Stomach smooth muscle (tissue), 2 donors: ENCODE measurements at regions not wholly inside any gene's neighbourhood (a gene's known extent, or its start where the extent isn't known, plus 50 kb on each side); places are given as distances from the start of the nearest gene placed in this dataset.

Experiments
- H3K27ac ChIP-seq: one replicate; pipeline ENCODE4 v1.7.0; 2013; ENCODE audit warnings: mild to moderate bottlenecking, low read length, inconsistent platforms
- H3K27me3 ChIP-seq, 2 donors: one replicate each; pipeline ENCODE4 v1.7.0; 2013; ENCODE audit warnings: low read length in 2 of 2; ENCODE audit not compliant: insufficient read depth in 2 of 2, control insufficient read depth in 1 of 2
- H3K36me3 ChIP-seq, 2 donors: one replicate each; pipeline ENCODE4 v1.7.0; 2013; ENCODE audit warnings: low read length in 2 of 2; ENCODE audit not compliant: control insufficient read depth in 2 of 2, insufficient read depth in 2 of 2
- H3K4me1 ChIP-seq: one replicate; pipeline ENCODE4 v1.7.0; 2013; ENCODE audit warnings: low read length; ENCODE audit not compliant: control insufficient read depth, insufficient read depth
- H3K4me3 ChIP-seq, 2 donors: one replicate each; pipeline ENCODE4 v1.7.0; 2013; ENCODE audit warnings: low read length in 2 of 2
- H3K9ac ChIP-seq, 2 donors: one replicate each; pipeline ENCODE4 v1.7.0; 2013; ENCODE audit warnings: low read length in 2 of 2, mild to moderate bottlenecking in 1 of 2
- H3K9me3 ChIP-seq, 2 donors: one replicate each; pipeline ENCODE4 v1.7.0; 2013; ENCODE audit warnings: low read length in 2 of 2; ENCODE audit not compliant: control insufficient read depth in 2 of 2
- donor health status: healthy.
- donor health status: Pancreatic carcinoma.

DNA sequence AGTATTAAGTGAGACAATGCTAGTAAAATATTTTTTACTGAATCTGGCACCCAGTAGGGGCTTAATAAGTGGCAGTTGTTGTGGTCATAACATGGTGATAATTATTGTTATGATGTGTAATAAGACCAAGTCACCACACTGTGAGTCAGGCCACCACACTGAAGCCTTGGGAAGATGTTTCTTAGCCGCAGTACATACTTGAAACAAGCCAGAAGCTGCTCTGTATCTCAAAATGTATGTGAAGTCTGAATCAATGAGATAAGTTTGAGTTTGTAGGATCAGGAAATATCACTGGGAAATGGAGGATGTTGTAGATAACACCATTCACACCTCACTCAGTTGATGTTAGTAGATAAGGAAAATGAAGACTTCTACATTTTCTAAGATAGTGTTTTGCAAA lies 51.3 kb upstream of the PTPN3 start:
- Histone ChIP-seq H3K9ac (no peak overlapping the region), H3K27ac (no peak overlapping the region), H3K36me3 (no peaks in the 10 kb centered on the region), H3K4me3 (no peak overlapping the region), H3K4me1 (no peaks in the 10 kb centered on the region), H3K9me3 (peaks cover 3 to 10% of the 10 kb centered on the region in 2 donors), H3K27me3 (peaks cover 0 to 3% of the 10 kb centered on the region in 2 donors)

DNA sequence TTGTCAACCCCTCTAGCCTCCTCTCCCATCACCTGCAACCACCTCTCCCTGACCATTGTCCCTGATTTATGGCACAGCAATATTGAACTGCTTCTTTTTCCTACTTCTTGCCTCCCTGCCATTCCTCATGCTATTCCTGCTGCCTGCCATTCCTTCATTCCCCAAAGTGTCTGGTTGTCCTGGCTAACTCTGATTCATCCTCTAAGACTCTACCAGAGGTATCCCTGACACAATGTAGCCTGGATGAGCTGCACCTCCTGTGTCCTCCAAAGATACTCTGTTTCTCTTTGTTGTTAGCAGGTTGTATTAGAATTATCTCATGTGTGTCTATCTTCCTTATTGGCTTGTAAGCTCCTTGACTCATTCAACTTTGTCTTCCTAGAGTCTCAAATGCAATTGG lies 53.5 kb upstream of the PTPN3 start:
- Histone ChIP-seq H3K9ac (no peak overlapping the region), H3K4me3 (no peak overlapping the region), H3K9me3 (peaks cover 2 to 3% of the 10 kb centered on the region in 2 donors), H3K27ac (no peak overlapping the region), H3K36me3 (no peaks in the 10 kb centered on the region), H3K27me3 (peaks cover 0 to 3% of the 10 kb centered on the region in 2 donors), H3K4me1 (no peaks in the 10 kb centered on the region)

DNA sequence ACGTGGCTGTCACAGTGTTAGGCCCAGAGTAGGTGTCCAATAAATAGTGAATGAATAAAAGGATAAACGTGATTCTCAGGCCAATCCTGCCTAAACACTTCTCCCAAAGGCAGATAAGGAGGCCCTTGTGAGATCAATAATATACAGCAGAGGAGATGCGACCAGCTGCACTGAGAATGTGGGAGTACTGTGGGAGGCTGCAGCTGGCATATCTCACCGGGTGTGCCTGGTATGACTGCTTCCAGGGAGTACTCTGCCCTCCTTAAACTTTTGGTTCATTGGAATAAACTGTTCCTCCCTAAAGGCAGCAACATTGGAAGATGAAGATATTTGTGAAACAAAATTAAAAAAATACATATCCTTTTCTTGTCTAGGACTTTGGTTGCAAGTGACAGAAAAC lies 57.1 kb upstream of the PTPN3 start:
- no peak overlapping the region for H3K4me3 ChIP-seq
- no peak overlapping the region for H3K27ac ChIP-seq
- no peaks in the 10 kb centered on the region for H3K36me3 ChIP-seq
- no peaks in the 10 kb centered on the region for H3K4me1 ChIP-seq
- no peak overlapping the region for H3K9ac ChIP-seq
- H3K9me3 ChIP-seq = peaks cover 0 to 2% of the 10 kb centered on the region in 2 donors
- peaks cover 0 to 3% of the 10 kb centered on the region in 2 donors for H3K27me3 ChIP-seq

DNA sequence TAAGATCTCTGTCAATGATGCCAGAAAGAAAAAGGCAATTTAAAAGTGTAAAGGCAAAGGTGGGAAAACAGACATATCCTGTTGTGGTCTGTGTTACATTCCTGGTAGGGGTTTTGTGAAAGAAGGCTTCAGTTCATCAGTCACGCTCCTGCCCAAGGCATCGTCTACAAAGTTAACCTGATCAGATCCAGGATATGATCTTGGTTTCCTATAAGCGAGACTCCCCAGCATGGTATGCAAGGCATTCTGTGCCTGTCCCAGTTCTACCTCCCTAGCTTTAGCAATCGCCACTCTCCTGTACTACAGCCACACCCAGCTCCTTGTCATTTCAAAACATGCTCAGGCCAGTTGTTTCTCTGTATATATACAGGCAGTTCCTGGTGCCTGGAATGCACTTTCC lies 58.0 kb upstream of the PTPN3 start:
- no peak overlapping the region for H3K27ac ChIP-seq
- no peaks in the 10 kb centered on the region for H3K36me3 ChIP-seq
- peaks cover 0 to 2% of the 10 kb centered on the region in 2 donors for H3K9me3 ChIP-seq
- H3K27me3 ChIP-seq = peaks cover 0 to 3% of the 10 kb centered on the region in 2 donors
- H3K4me1 ChIP-seq = no peaks in the 10 kb centered on the region
- H3K4me3 ChIP-seq = no peak overlapping the region
- no peak overlapping the region for H3K9ac ChIP-seq

DNA sequence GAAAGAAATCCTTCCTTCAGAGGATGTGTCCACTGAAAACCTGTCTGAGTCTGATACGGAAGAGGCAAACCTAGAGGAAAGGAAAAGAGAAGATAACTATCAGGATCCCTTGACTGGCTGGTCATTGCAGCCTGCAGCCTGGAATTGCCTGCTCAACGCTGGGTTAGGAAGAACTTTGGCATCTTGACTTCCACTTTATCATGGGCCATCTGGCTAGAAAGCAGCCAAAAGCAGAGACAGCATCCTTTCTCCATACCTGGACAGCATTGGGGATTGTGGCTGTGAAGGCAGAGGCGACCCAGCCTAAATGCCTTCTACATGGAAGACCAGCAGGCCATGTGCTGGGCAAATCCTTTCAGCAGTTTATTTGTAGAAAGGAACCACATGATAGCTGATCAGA lies 58.7 kb upstream of the PTPN3 start:
- H3K27ac ChIP-seq = no peak overlapping the region
- H3K4me1 ChIP-seq = no peaks in the 10 kb centered on the region
- peaks cover 0 to 2% of the 10 kb centered on the region in 2 donors for H3K9me3 ChIP-seq
- no peak overlapping the region for H3K9ac ChIP-seq
- no peaks in the 10 kb centered on the region for H3K36me3 ChIP-seq
- no peak overlapping the region for H3K4me3 ChIP-seq
- peaks cover 0 to 3% of the 10 kb centered on the region in 2 donors for H3K27me3 ChIP-seq

DNA sequence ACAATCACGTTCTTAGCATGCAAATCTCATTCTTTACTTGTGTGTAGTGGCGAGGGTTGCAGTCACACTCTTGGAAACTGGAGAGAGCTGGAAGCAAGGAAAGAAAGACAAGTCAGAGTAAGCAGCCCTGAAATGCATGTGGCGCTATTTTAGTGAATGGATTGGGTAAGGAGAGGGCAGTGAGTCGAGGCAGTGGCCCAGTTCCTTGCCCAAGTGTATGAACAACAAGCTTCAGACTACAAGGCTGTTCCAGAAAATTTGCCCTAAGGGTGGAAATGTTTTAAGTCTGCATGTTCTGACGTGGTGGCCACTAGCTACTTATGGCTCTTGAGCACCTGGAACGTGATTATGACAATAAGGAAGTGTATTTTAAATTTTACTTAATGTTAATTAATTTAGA lies 59.4 kb upstream of the PTPN3 start:
- Histone ChIP-seq H3K27ac (no peak overlapping the region), H3K4me3 (no peak overlapping the region), H3K27me3 (peaks cover 0 to 3% of the 10 kb centered on the region in 2 donors)

DNA sequence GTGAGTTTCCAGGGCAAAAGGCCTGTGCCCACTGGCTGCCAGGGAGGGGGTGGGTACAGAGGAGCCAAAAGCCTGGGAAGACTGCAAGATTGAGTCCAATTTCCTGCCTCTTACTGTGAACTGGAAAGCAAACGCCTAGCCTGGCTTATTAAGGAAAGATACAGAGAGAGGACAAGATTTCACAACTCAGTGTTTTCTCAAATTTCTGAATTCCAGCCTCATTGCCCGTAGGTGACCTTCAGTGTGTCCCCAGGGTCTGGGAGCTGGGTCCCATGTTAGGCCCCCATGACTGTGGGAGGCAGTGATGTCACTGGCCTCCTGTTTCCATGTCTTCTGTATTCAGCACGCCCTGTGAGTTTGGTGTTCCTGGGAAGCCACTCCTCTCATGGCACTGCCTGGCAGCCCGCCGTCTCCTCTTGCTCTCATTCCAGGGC lies 60.6 kb upstream of the PTPN3 start:
- no peak overlapping the region for H3K4me3 ChIP-seq
- H3K27ac ChIP-seq = no peak overlapping the region
- no peaks in the 10 kb centered on the region for H3K4me1 ChIP-seq

More for the DNA sequence above, 59.4 kb upstream of the PTPN3 start:
- H3K36me3 ChIP-seq = no peaks in the 10 kb centered on the region
- H3K4me1 ChIP-seq = no peaks in the 10 kb centered on the region
- H3K9ac ChIP-seq = no peak overlapping the region
- H3K9me3 ChIP-seq = peaks cover 0 to 2% of the 10 kb centered on the region in 2 donors

DNA sequence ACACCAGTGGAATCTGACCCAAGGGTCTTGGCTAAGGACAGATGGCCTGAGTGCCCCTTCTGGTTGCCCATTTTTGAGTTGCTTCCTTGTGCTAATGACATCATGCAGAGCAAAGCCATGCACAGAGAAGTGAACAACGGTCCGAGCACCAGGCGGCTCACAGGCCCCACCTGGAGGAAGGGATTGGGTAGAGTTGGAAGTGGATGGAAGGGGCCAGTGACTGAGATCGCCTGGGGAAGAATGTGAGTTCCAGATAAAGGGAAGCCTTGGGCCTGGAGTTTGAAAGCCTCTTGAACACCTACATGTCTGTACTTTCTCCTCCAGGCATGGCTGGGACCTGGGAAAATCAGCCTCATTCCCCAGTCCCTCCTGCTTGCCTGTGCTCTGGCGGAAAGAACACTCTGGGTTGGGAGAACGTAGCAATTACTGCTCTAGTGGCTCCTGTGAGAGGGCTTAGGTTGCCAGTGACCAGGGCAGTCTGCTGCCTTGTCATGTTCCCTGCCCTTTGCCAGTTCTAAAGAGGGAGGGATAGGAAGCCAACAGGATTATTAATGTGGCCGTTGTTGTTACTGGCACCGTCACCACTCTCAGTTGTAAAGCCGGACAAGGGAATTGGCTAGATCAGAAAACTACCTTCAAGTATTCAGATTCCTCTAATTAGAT lies 62.5 kb upstream of the PTPN3 start:
- Histone ChIP-seq H3K27ac (no peak overlapping the region), H3K36me3 (no peaks in the 10 kb centered on the region), H3K9ac (no peak overlapping the region), H3K27me3 (no peaks in the 10 kb centered on the region), H3K4me1 (no peaks in the 10 kb centered on the region), H3K4me3 (no peak overlapping the region), H3K9me3 (no peaks in the 10 kb centered on the region)

More for the DNA sequence above, 60.6 kb upstream of the PTPN3 start:
- peaks cover 0 to 2% of the 10 kb centered on the region in 2 donors for H3K9me3 ChIP-seq
- H3K36me3 ChIP-seq = no peaks in the 10 kb centered on the region
- no peak overlapping the region for H3K9ac ChIP-seq
- no peaks in the 10 kb centered on the region for H3K27me3 ChIP-seq

DNA sequence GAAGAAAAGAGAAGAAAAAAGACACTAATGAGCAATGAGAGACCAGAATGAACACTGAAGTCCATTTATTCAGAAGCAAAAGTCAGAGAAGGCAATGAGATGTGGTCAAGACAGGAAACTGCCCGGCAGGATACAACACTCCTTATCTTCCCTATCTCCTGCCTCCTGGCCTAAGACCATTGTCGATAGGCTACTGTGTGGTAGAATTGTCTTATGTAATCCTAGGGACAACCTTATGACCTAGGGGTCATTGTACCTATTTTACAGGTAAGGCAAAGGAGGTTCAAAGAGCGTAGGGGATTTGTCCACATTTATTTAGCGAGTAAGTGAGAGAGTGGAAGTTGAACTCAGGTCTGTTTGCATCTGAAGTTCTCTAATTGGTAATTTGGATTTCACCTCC lies 63.0 kb upstream of the PTPN3 start:
- H3K36me3 ChIP-seq = no peaks in the 10 kb centered on the region
- H3K27ac ChIP-seq = no peak overlapping the region
- no peak overlapping the region for H3K4me3 ChIP-seq
- H3K9ac ChIP-seq = no peak overlapping the region
- no peaks in the 10 kb centered on the region for H3K4me1 ChIP-seq
- no peaks in the 10 kb centered on the region for H3K9me3 ChIP-seq
- peaks cover 0 to 2% of the 10 kb centered on the region in 2 donors for H3K27me3 ChIP-seq

DNA sequence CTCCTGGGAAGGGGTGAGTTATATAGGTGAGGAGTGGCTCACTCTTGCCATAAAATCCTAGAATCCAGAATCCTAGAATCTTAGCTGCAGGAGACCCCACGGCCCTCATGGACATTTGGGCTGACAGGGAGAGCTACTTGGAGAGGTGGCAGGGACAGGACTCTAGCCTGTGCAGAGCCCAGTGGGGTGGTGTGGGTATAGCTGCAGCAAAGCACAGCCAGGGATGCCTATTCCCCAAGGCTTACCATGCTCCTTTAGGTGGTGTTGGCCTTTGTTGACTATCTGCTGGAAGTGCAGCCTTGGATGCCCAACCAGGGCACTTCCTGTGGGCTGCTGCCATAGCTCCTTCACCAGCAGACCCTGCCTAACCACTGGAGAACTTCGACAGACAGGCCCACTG lies 70.0 kb upstream of the PTPN3 start:
- Histone ChIP-seq H3K9ac (no peak overlapping the region), H3K27me3 (peaks cover 2% of the 10 kb centered on the region in 2 donors), H3K27ac (no peak overlapping the region), H3K36me3 (no peaks in the 10 kb centered on the region), H3K9me3 (no peaks in the 10 kb centered on the region), H3K4me1 (no peaks in the 10 kb centered on the region), H3K4me3 (no peak overlapping the region)

DNA sequence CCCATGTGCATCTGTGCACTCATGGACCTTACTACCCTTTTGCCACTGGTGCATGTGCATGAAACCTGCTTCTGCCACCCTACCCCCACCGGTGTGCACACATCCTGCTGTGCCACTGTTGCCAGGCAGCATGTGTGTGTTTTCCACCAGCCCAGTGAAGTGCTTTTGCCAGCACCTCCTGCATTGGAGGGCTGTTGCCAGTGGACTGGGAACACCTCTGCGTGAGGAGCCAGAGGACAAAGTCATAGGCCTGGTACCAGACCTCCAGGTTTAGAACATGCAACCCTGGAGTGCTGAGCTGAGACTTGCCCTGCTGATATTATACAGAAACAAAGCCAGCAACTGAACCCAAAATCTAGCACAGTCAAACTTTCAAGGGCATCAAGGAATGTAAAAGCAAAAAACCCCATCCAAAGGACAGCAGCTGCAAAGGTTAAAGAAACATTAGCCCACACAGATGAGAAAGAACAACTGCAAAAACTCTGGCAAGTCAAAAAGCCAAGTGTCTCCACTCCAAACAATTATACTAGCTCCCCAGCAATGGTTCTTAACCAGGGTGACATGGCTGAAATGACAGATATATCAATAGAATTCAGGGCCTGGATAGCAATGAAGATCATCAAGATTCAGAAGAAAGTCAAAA lies 70.6 kb upstream of the PTPN3 start:
- peaks cover 2% of the 10 kb centered on the region in 2 donors for H3K27me3 ChIP-seq
- H3K4me1 ChIP-seq = no peaks in the 10 kb centered on the region
- H3K9ac ChIP-seq = no peak overlapping the region
- no peaks in the 10 kb centered on the region for H3K9me3 ChIP-seq
- no peak overlapping the region for H3K4me3 ChIP-seq
- no peaks in the 10 kb centered on the region for H3K36me3 ChIP-seq
- H3K27ac ChIP-seq = no peak overlapping the region
